ENCODE measurements at regions not wholly inside any gene's neighbourhood (a gene's known extent, or its start where the extent isn't known, plus 50 kb on each side); places are given as distances from the start of the nearest gene placed in this dataset.

GRCh38 chr12:24759155-24759554 is 189.7 kb downstream of the BCAT1 start:
- no peak overlapping the region for H3K27ac ChIP-seq
- H3K4me3 ChIP-seq = no peak overlapping the region
- no peaks in the 10 kb centered on the region for H3K9me3 ChIP-seq
- no peaks in the 10 kb centered on the region for H3K4me1 ChIP-seq
- intact Hi-C loops (cut with DNase I) = no loop called here
- H3K36me3 ChIP-seq = no peaks in the 10 kb centered on the region
- no peak for DNase-seq (ENCODE audit: low spot score in 2 of 2)
- no peaks in the 10 kb centered on the region for H3K27me3 ChIP-seq
- TF ChIP-seq, protein P1, sequence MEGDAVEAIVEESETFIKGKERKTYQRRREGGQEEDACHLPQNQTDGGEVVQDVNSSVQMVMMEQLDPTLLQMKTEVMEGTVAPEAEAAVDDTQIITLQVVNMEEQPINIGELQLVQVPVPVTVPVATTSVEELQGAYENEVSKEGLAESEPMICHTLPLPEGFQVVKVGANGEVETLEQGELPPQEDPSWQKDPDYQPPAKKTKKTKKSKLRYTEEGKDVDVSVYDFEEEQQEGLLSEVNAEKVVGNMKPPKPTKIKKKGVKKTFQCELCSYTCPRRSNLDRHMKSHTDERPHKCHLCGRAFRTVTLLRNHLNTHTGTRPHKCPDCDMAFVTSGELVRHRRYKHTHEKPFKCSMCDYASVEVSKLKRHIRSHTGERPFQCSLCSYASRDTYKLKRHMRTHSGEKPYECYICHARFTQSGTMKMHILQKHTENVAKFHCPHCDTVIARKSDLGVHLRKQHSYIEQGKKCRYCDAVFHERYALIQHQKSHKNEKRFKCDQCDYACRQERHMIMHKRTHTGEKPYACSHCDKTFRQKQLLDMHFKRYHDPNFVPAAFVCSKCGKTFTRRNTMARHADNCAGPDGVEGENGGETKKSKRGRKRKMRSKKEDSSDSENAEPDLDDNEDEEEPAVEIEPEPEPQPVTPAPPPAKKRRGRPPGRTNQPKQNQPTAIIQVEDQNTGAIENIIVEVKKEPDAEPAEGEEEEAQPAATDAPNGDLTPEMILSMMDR (IDR thresholded peaks at IDR 0.05) = no peak

DNA sequence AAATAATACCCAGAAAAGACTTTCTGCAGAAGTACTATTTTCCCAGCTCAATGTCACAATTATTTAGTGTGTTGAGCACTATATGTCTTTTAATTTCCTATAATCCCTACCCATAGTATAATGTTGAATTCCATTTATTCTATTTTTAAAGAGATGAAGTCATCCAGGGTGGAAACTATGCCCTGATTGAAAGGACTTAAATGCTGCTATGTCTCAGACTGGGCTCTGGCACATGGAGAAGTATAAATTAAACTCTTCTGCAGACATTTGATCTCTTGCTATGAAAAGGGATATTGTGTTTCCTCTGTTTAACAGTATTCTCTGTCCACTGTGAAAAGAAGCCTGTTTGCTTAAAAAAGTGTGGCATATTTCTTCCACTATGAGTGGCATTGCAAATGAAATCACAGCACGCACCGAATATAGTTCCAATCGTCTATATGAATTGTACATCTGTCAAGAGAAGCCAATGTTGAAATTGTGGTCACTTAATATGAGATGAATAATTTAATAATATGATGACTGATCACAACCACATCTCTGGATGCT is 192.3 kb downstream of the BCAT1 start:
- no peaks in the 10 kb centered on the region for H3K9me3 ChIP-seq
- no peak overlapping the region for H3K4me3 ChIP-seq
- no peaks in the 10 kb centered on the region for H3K36me3 ChIP-seq
- no peak overlapping the region for H3K27ac ChIP-seq
- no peaks in the 10 kb centered on the region for H3K4me1 ChIP-seq
- intact Hi-C loops (cut with DNase I) = no loop called here
- TF ChIP-seq, protein P1 (IDR thresholded peaks at IDR 0.05) = no peak
- DNase-seq (ENCODE audit: low spot score in 2 of 2) = no peak
- H3K27me3 ChIP-seq = no peaks in the 10 kb centered on the region

GRCh38 chr12:24754690-24755638 is 193.9 kb downstream of the BCAT1 start:
- intact Hi-C loops (cut with DNase I) = no loop called here
- Histone ChIP-seq H3K4me3 (no peak overlapping the region), H3K27ac (no peak overlapping the region), H3K27me3 (no peaks in the 10 kb centered on the region), H3K4me1 (no peaks in the 10 kb centered on the region), H3K36me3 (no peaks in the 10 kb centered on the region), H3K9me3 (no peaks in the 10 kb centered on the region)
- TF ChIP-seq, protein P1 (IDR thresholded peaks at IDR 0.05) = no peak
- no peak for DNase-seq (ENCODE audit: low spot score in 2 of 2)

GRCh38 chr12:24752763-24753462 is 196.0 kb downstream of the BCAT1 start:
- DNase-seq (ENCODE audit: low spot score in 2 of 2) = no peak
- intact Hi-C loops (cut with DNase I) = no loop called here
- H3K36me3 ChIP-seq = no peaks in the 10 kb centered on the region
- no peaks in the 10 kb centered on the region for H3K4me1 ChIP-seq
- H3K27ac ChIP-seq = no peak overlapping the region
- no peak overlapping the region for H3K4me3 ChIP-seq
- no peaks in the 10 kb centered on the region for H3K27me3 ChIP-seq
- TF ChIP-seq, protein P1 (IDR thresholded peaks at IDR 0.05) = no peak
- no peaks in the 10 kb centered on the region for H3K9me3 ChIP-seq

- DNase-seq (ENCODE audit: low spot score in 2 of 2) = no peak
- H3K4me1 ChIP-seq = no peaks in the 10 kb centered on the region
- intact Hi-C loops (cut with DNase I) = no loop called here
- no peaks in the 10 kb centered on the region for H3K9me3 ChIP-seq
- H3K36me3 ChIP-seq = no peaks in the 10 kb centered on the region
- TF ChIP-seq, protein P1 (IDR thresholded peaks at IDR 0.05) = no peak
- H3K27ac ChIP-seq = no peak overlapping the region
- H3K4me3 ChIP-seq = no peak overlapping the region
- H3K27me3 ChIP-seq = no peaks in the 10 kb centered on the region
Observed at GRCh38 chr12:24751181-24751580, 197.7 kb downstream of the BCAT1 start.

All from ascending aorta (tissue), 2 donors.